ENCODE measurements at regions not wholly inside any gene's neighbourhood (a gene's known extent, or its start where the extent isn't known, plus 50 kb on each side); places are given as distances from the start of the nearest gene placed in this dataset.

DNA sequence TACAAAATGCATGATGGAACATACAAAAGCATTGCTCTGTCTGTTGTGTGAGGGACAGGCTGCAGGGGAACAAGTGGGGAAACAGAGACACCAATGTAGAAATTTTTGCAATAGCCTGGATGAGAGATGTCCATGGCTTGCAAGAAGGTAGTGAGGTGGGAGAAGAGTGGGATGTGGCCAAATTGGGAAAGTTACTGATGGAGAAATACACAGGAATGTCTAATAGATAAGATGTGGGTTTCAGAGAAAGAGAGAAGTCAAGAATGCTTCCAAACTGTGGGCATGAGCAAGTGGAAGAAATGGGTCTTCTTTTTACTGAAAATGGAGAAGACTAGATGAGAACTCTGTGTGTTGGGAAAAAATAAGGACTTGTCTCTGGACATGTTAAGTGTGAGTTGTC lies 592.7 kb downstream of the TNS3 start:
- Histone ChIP-seq H3K27ac (no peak overlapping the region), H4K20me1 (ENCODE audit: insufficient read depth) (no peaks in the 10 kb centered on the region), H3K4me1 (ENCODE audit: low read depth, poor library complexity, severe bottlenecking) (no peaks in the 10 kb centered on the region), H3K4me3 (IDR thresholded peaks at IDR 0.05; ENCODE audit: insufficient read depth, low read depth, low read length) (no peak overlapping the region), H2AFZ (ENCODE audit: low read depth) (no peak overlapping the region), H3K9ac (no peak overlapping the region), H3K4me2 (no peak overlapping the region), H3K36me3 (ENCODE audit: insufficient read depth) (no peaks in the 10 kb centered on the region), H3K79me2 (ENCODE audit: insufficient read depth, low read depth) (no peaks in the 10 kb centered on the region), H3K27me3 (ENCODE audit: insufficient read depth, low read depth) (no peaks in the 10 kb centered on the region)
- TF ChIP-seq, protein P1, sequence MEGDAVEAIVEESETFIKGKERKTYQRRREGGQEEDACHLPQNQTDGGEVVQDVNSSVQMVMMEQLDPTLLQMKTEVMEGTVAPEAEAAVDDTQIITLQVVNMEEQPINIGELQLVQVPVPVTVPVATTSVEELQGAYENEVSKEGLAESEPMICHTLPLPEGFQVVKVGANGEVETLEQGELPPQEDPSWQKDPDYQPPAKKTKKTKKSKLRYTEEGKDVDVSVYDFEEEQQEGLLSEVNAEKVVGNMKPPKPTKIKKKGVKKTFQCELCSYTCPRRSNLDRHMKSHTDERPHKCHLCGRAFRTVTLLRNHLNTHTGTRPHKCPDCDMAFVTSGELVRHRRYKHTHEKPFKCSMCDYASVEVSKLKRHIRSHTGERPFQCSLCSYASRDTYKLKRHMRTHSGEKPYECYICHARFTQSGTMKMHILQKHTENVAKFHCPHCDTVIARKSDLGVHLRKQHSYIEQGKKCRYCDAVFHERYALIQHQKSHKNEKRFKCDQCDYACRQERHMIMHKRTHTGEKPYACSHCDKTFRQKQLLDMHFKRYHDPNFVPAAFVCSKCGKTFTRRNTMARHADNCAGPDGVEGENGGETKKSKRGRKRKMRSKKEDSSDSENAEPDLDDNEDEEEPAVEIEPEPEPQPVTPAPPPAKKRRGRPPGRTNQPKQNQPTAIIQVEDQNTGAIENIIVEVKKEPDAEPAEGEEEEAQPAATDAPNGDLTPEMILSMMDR (conservative IDR thresholded peaks at IDR 0.05; ENCODE audit: low read depth, low read length) = no peak

DNA sequence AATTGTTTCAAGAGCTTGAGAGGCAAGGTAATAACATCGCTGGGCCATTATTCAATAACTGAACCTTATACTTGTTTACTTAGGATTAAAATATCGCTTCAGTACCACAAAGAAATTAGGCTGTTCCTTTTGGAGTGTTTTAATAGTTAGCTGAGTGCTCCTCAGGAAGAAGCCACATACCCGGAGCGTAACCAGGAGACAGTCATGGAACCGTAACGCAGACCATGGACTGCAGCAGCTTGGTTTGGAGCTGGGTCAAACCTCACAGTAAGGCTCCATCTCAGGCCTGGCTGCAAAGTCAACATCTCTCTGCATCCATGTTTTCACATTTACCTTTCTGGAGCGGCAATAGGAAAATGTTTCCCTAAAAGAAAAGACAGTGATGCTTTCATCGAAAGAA lies 599.0 kb downstream of the TNS3 start:
- Histone ChIP-seq H3K36me3 (ENCODE audit: insufficient read depth) (no peaks in the 10 kb centered on the region), H4K20me1 (ENCODE audit: insufficient read depth) (no peaks in the 10 kb centered on the region), H3K27me3 (ENCODE audit: insufficient read depth, low read depth) (no peaks in the 10 kb centered on the region), H3K4me1 (ENCODE audit: low read depth, poor library complexity, severe bottlenecking) (no peaks in the 10 kb centered on the region), H2AFZ (ENCODE audit: low read depth) (no peak overlapping the region), H3K79me2 (ENCODE audit: insufficient read depth, low read depth) (no peaks in the 10 kb centered on the region), H3K27ac (no peak overlapping the region), H3K4me3 (IDR thresholded peaks at IDR 0.05; ENCODE audit: insufficient read depth, low read depth, low read length) (no peak overlapping the region), H3K4me2 (no peak overlapping the region), H3K9ac (no peak overlapping the region)
- TF ChIP-seq, protein P1 (conservative IDR thresholded peaks at IDR 0.05; ENCODE audit: low read depth, low read length) = no peak

DNA sequence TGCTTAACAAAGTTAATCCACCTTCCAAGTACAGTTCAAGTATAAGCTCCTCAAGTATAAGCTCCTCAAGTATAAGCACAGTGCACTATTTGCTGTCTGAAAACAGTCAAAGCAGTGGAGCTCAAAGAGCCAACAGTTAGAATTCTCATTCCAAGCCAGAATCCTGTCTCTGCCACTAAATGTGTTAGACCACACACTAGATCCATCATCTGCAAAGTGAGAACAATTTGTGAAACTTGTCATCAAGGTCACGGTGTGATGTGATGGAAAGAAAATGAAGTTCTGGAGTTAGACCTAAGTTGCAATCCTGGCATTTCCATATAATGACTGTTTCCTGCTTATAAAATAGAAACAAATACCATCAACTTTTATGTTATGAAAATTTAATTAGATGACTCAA lies 602.5 kb downstream of the TNS3 start:
- no peaks in the 10 kb centered on the region for H3K79me2 ChIP-seq (ENCODE audit: insufficient read depth, low read depth)
- H3K4me3 ChIP-seq (IDR thresholded peaks at IDR 0.05; ENCODE audit: insufficient read depth, low read depth, low read length) = no peak overlapping the region
- H3K9ac ChIP-seq = no peak overlapping the region
- H3K27me3 ChIP-seq (ENCODE audit: insufficient read depth, low read depth) = no peaks in the 10 kb centered on the region
- no peak overlapping the region for H3K27ac ChIP-seq
- H3K4me1 ChIP-seq (ENCODE audit: low read depth, poor library complexity, severe bottlenecking) = no peaks in the 10 kb centered on the region
- no peak overlapping the region for H3K4me2 ChIP-seq
- TF ChIP-seq, protein P1 (conservative IDR thresholded peaks at IDR 0.05; ENCODE audit: low read depth, low read length) = no peak
- H4K20me1 ChIP-seq (ENCODE audit: insufficient read depth) = no peaks in the 10 kb centered on the region
- H3K36me3 ChIP-seq (ENCODE audit: insufficient read depth) = no peaks in the 10 kb centered on the region
- H2AFZ ChIP-seq (ENCODE audit: low read depth) = no peak overlapping the region

DNA sequence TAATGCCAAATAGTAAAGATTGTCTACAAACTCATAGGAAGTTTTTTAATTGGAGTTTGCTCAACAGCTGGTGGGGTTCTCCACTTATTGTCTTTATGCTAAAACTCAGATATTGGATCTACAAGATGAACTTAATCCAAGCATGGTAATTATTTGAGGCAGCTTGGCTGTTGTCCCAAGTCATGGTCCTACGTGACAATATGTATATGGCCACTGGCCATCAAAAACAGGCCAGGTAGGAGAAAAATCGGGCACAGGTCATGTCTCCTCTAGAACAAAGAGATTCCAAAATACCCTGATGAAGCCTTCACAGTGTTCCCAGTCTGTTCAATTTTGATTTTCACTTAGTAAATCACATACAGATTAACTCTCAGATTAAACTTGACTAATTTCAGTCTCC lies 606.4 kb downstream of the TNS3 start:
- TF ChIP-seq, protein P1 (conservative IDR thresholded peaks at IDR 0.05; ENCODE audit: low read depth, low read length) = no peak
- no peak overlapping the region for H3K9ac ChIP-seq
- H3K4me3 ChIP-seq (IDR thresholded peaks at IDR 0.05; ENCODE audit: insufficient read depth, low read depth, low read length) = no peak overlapping the region
- no peaks in the 10 kb centered on the region for H3K79me2 ChIP-seq (ENCODE audit: insufficient read depth, low read depth)
- no peak overlapping the region for H3K4me2 ChIP-seq
- no peak overlapping the region for H3K27ac ChIP-seq
- no peaks in the 10 kb centered on the region for H3K4me1 ChIP-seq (ENCODE audit: low read depth, poor library complexity, severe bottlenecking)
- no peaks in the 10 kb centered on the region for H3K36me3 ChIP-seq (ENCODE audit: insufficient read depth)
- H3K27me3 ChIP-seq (ENCODE audit: insufficient read depth, low read depth) = no peaks in the 10 kb centered on the region
- H4K20me1 ChIP-seq (ENCODE audit: insufficient read depth) = no peaks in the 10 kb centered on the region
- no peak overlapping the region for H2AFZ ChIP-seq (ENCODE audit: low read depth)

DNA sequence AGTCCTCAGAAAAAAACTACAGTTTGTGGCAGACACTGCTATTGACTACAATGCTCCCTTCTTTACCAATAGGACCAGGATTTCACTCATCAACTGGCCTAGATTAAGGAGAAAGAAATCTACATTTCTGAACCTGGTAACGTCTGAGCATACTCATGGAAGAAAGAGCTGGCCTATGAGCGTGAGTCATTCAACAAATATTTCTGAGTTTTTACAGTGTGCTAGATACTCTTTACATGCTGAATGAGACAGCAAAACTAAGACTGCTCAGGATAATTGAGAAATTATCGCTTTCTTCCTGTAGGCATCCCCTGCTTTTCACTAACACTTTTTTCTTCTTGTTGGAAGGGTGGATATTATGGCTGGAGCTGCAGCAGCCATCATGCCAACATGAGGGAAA lies 609.7 kb downstream of the TNS3 start:
- Histone ChIP-seq H3K9ac (no peak overlapping the region), H3K27ac (no peak overlapping the region), H3K79me2 (ENCODE audit: insufficient read depth, low read depth) (no peaks in the 10 kb centered on the region), H3K4me1 (ENCODE audit: low read depth, poor library complexity, severe bottlenecking) (no peaks in the 10 kb centered on the region), H3K4me3 (IDR thresholded peaks at IDR 0.05; ENCODE audit: insufficient read depth, low read depth, low read length) (no peak overlapping the region), H4K20me1 (ENCODE audit: insufficient read depth) (no peaks in the 10 kb centered on the region), H3K27me3 (ENCODE audit: insufficient read depth, low read depth) (no peaks in the 10 kb centered on the region), H2AFZ (ENCODE audit: low read depth) (no peak overlapping the region), H3K4me2 (no peak overlapping the region), H3K36me3 (ENCODE audit: insufficient read depth) (no peaks in the 10 kb centered on the region)
- TF ChIP-seq, protein P1 (conservative IDR thresholded peaks at IDR 0.05; ENCODE audit: low read depth, low read length) = no peak
